ENCODE measurements at regions not wholly inside any gene's neighbourhood (a gene's known extent, or its start where the extent isn't known, plus 50 kb on each side); places are given as distances from the start of the nearest gene placed in this dataset.

DNA sequence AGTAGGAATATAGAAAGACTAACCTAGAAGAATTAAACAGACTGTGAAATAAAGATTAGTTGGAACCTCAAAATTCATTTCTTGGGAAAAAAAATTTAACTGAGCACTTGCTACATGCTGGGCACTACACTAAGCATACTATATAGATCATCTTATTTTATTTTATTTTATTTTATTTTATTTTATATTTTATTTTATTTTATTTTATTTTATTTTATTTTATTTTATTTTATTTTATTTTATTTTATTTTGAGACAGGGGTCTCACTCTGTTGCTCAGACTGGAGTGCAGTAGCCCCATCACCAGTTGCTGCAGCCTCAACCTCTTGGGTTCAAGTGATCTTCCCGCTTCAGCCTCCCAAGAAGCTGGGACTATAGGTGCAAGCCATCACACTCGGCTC, 74.5 kb upstream of the DSC1 start:
- Histone ChIP-seq H3K9ac (replicated peaks in 1 of 4; ENCODE audit: extremely low read depth in 1 of 4, low read depth in 3 of 4, low read length in 3 of 4) (no peak overlapping the region), H2BK15ac (ENCODE audit: low read length) (no peak overlapping the region), H3K79me1 (ENCODE audit: low read depth, low read length) (no peaks in the 10 kb centered on the region), H3K18ac (ENCODE audit: extremely low read depth, low read length) (no peak overlapping the region), H4K91ac (replicated peaks; ENCODE audit: insufficient read length, low read length) (no peak overlapping the region), H2BK5ac (ENCODE audit: low read depth, low read length) (no peak overlapping the region), H3K4me3 (ENCODE audit: extremely low read depth in 1 of 4, insufficient read depth in 2 of 4, low read depth in 3 of 4, low read length in 4 of 4) (no peak overlapping the region), H3K23me2 (ENCODE audit: low read depth, low read length) (no peaks in the 10 kb centered on the region), H3K56ac (replicated peaks; ENCODE audit: insufficient read length, low read depth, low read length) (no peak overlapping the region), H3K27ac (ENCODE audit: low read depth, low read length) (no peak overlapping the region), H3K27me3 (replicated peaks in 1 of 4; ENCODE audit: control insufficient read depth in 3 of 4, extremely low read depth in 1 of 4, insufficient read depth in 3 of 4, low read length in 3 of 4) (no peaks in the 10 kb centered on the region), H4K8ac (ENCODE audit: extremely low read depth, insufficient read depth, low read length) (no peak overlapping the region), H4K20me1 (replicated peaks in 1 of 2; ENCODE audit: control insufficient read depth in 1 of 2, insufficient read depth in 2 of 2, low read length in 2 of 2) (no peaks in the 10 kb centered on the region), H3K14ac (ENCODE audit: insufficient read length) (no peak overlapping the region), H3K4ac (replicated peaks; ENCODE audit: insufficient read length, low read depth, low read length) (no peak overlapping the region), H2BK120ac (replicated peaks; ENCODE audit: low read depth, low read length) (no peak overlapping the region), H3K4me1 (replicated peaks in 1 of 4; ENCODE audit: control insufficient read depth in 3 of 4, insufficient read depth in 4 of 4, low read length in 3 of 4) (peaks cover 0 to 2% (median 1%) of the 10 kb centered on the region in 4 experiments; a peak in 2 of 7 replicates), H3K79me2 (ENCODE audit: control insufficient read depth in 1 of 2, insufficient read depth in 2 of 2, low read length in 2 of 2) (no peaks in the 10 kb centered on the region), H3K9me3 (ENCODE audit: insufficient read depth in 2 of 2, low read depth in 1 of 2, low read length in 1 of 2) (no peaks in the 10 kb centered on the region), H2AFZ (ENCODE audit: low read length) (no peak overlapping the region), H3K36me3 (ENCODE audit: control insufficient read depth in 2 of 4, insufficient read depth in 4 of 4, low read length in 3 of 4) (no peaks in the 10 kb centered on the region), H4K5ac (ENCODE audit: insufficient read length, low read depth, low read length) (no peak overlapping the region), H3K4me2 (ENCODE audit: insufficient read depth in 1 of 2, low read depth in 2 of 2, low read length in 2 of 2) (no peak overlapping the region), H2BK12ac (ENCODE audit: low read depth, low read length) (no peak overlapping the region), H3K23ac (ENCODE audit: insufficient read length) (no peak overlapping the region), H2BK20ac (ENCODE audit: low read length) (no peak overlapping the region), H2AK5ac (ENCODE audit: low read depth, low read length) (no peak overlapping the region)
- POLR2A ChIA-PET (ENCODE audit: partially characterized antibody): no interaction called here
- FAIRE-seq: no peak
- 85% methylated on average over 2 of the region's 2 CpGs; no CpG with 5 or more reads in 1 of the 2 experiments for WGBS, 2 experiments (ENCODE audit: extremely low coverage in 1 of 2, insufficient coverage in 1 of 2, insufficient read length in 1 of 2, insufficient replicate concordance in 2 of 2, low coverage in 1 of 2, low lambda C conversion rate in 2 of 2, missing lambda C conversion rate in 1 of 2)
- DNase-seq (ENCODE audit: low read depth in 1 of 2, low spot score in 2 of 2): no peak
- CTCF ChIA-PET (ENCODE audit: partially characterized antibody): interaction anchor here (0.7 kb wide), 1 partner anchor 37 kb away, joined by 3 read pairs; no protein-coding TSS in a partner anchor
- TF ChIP-seq RXRA (IDR thresholded peaks at IDR 0.05; ENCODE audit: insufficient read depth, low read depth, low read length) (no peak), NANOG (IDR thresholded peaks at IDR 0.05; ENCODE audit: insufficient read depth, low read depth, low read length, poor library complexity, severe bottlenecking) (no peak), HDAC2 (IDR thresholded peaks at IDR 0.05; ENCODE audit: borderline replicate concordance in 1 of 2, low read depth in 2 of 2, low read length in 2 of 2) (no peak)

Data from H1 (cell line).